ENCODE measurements at regions not wholly inside any gene's neighbourhood (a gene's known extent, or its start where the extent isn't known, plus 50 kb on each side); places are given as distances from the start of the nearest gene placed in this dataset.
"Not testable (repeated sequence)": the region's sequence is repeated elsewhere in the genome, so short reads cannot be mapped to it uniquely, and the experiment has no call there.

GRCh38 chr5:115439639-115440038, 104.9 kb downstream of the FEM1C start:
- DNase-seq = no peak
- intact Hi-C loops (cut with DNase I) = no loop called here

- intact Hi-C loops (cut with DNase I) = no loop called here
- no peak for DNase-seq
These were observed 105.5 kb downstream of the FEM1C start for GRCh38 chr5:115439042-115439441.

GRCh38 chr5:115435778-115436712, 108.5 kb downstream of the FEM1C start:
- intact Hi-C loops (cut with DNase I) = no loop called here
- no peak for DNase-seq

- intact Hi-C loops (cut with DNase I) = no loop called here
- no peak for DNase-seq
These were observed 109.4 kb downstream of the FEM1C start for GRCh38 chr5:115435065-115435777.

GRCh38 chr5:115433918-115434317, 110.7 kb downstream of the FEM1C start:
- intact Hi-C loops (cut with DNase I) = no loop called here
- no peak for DNase-seq

- intact Hi-C loops (cut with DNase I) = no loop called here
- DNase-seq = no peak
These were observed 111.9 kb downstream of the FEM1C start for GRCh38 chr5:115432691-115433090.

GRCh38 chr5:115431116-115431515, 113.5 kb downstream of the FEM1C start:
- intact Hi-C loops (cut with DNase I) = no loop called here
- no peak for DNase-seq

- no peak for DNase-seq
- intact Hi-C loops (cut with DNase I) = no loop called here
These were observed 114.2 kb downstream of the FEM1C start for GRCh38 chr5:115430374-115430773.

- intact Hi-C loops (cut with DNase I) = no loop called here
- DNase-seq = no peak
These were observed 115.1 kb downstream of the FEM1C start for GRCh38 chr5:115429345-115429940.

GRCh38 chr5:115428676-115429075, 115.9 kb downstream of the FEM1C start:
- DNase-seq = no peak
- intact Hi-C loops (cut with DNase I) = no loop called here

GRCh38 chr5:115428248-115428647, 116.3 kb downstream of the FEM1C start:
- intact Hi-C loops (cut with DNase I) = no loop called here
- no peak for DNase-seq

- intact Hi-C loops (cut with DNase I) = no loop called here
- DNase-seq = no peak
These were observed 120.1 kb downstream of the FEM1C start for GRCh38 chr5:115424446-115424845.

- intact Hi-C loops (cut with DNase I) = no loop called here
- DNase-seq = no peak
These were observed 120.5 kb downstream of the FEM1C start for GRCh38 chr5:115424030-115424429.

- intact Hi-C loops (cut with DNase I) = no loop called here
- no peak for DNase-seq
These were observed 121.0 kb downstream of the FEM1C start for GRCh38 chr5:115423541-115423940.

GRCh38 chr5:115423051-115423450, 121.5 kb downstream of the FEM1C start:
- intact Hi-C loops (cut with DNase I) = no loop called here
- DNase-seq = no peak

- intact Hi-C loops (cut with DNase I); DNase-seq: not testable (repeated sequence)
These were observed 123.8 kb downstream of the FEM1C start for GRCh38 chr5:115420812-115421211.

- DNase-seq = no peak
- intact Hi-C loops (cut with DNase I) = no loop called here
These were observed 123.6 kb upstream of the CCDC112 start for GRCh38 chr5:115419846-115420585.

- DNase-seq = no peak
- intact Hi-C loops (cut with DNase I) = no loop called here
These were observed 122.3 kb upstream of the CCDC112 start for GRCh38 chr5:115418788-115419187.

- no peak for DNase-seq
- intact Hi-C loops (cut with DNase I) = no loop called here
These were observed 120.6 kb upstream of the CCDC112 start for GRCh38 chr5:115417076-115417475.

- DNase-seq = peak in 3 of 10 donors; percentile 12 to 80 (median 17)
- intact Hi-C loops (cut with DNase I) = no loop called here
These were observed 118.7 kb upstream of the CCDC112 start for GRCh38 chr5:115415143-115415491.
